A549 (cell line): ENCODE measurements at regions not wholly inside any gene's neighbourhood (a gene's known extent, or its start where the extent isn't known, plus 50 kb on each side); places are given as distances from the start of the nearest gene placed in this dataset.

Source experiments
- CHD2 ChIP-seq: fragments of 150-350 bp; IDR thresholded peaks from 2 replicates; pipeline ENCODE4 v1.6.1; 2014; ENCODE audit warnings: low read length; ENCODE audit not compliant: partially characterized antibody
- CTCF ChIP-seq: fragments of >200 bp; sonication (Bioruptor Twin); formaldehyde crosslinking; IDR thresholded peaks from 3 replicates; pipeline ENCODE4 v1.5.1; 2016
- EP300 ChIP-seq, 2 experiments: fragments of >200 bp; sonication (Bioruptor Twin); formaldehyde crosslinking; IDR thresholded peaks; 2 replicates in 1 of 2; 3 replicates in 1 of 2; pipeline ENCODE4 v1.6.1; 2016 to 2017
- HDAC2 ChIP-seq: fragments of 200-600 bp; sonication (generic); IDR thresholded peaks from 2 replicates; pipeline ENCODE4 v1.6.1; 2016
- MAX ChIP-seq: IDR thresholded peaks from 2 replicates; pipeline ENCODE4 v1.6.1; 2012
- MAZ ChIP-seq: fragments of 150-350 bp; IDR thresholded peaks from 2 replicates; pipeline ENCODE4 v1.6.1; 2014; ENCODE audit warnings: antibody characterized with exemption, low read depth, low read length, borderline replicate concordance
- NR3C1 ChIP-seq: fragments of >200 bp; sonication (Bioruptor Twin); formaldehyde crosslinking; IDR thresholded peaks from 3 replicates; pipeline ENCODE4 v1.6.1; 2017
- PHF8 ChIP-seq: fragments of 200-600 bp; sonication (generic); IDR thresholded peaks from 2 replicates; pipeline ENCODE4 v1.6.1; 2016; ENCODE audit warnings: low read depth, mild to moderate bottlenecking, antibody characterized with exemption, moderate library complexity, borderline replicate concordance
- POLR2A ChIP-seq: IDR thresholded peaks from 2 replicates; pipeline ENCODE4 v1.6.1; 2012; ENCODE audit warnings: mild to moderate bottlenecking, low read length
- REST ChIP-seq: fragments of 200-600 bp; sonication (generic); IDR thresholded peaks from 2 replicates; pipeline ENCODE4 v1.6.1; 2016; ENCODE audit warnings: antibody characterized with exemption, mild to moderate bottlenecking, moderate library complexity
- TP53 ChIP-seq: fragments of 250-450 bp; sonication (Bioruptor Pico); IDR thresholded peaks from 2 replicates; pipeline ENCODE4 v1.5.0; 2021; ENCODE audit warnings: mild to moderate bottlenecking, moderate library complexity
- USF2 ChIP-seq: fragments of 450-650 bp; IDR thresholded peaks from 2 replicates; pipeline ENCODE4 v1.6.1; 2014; ENCODE audit warnings: antibody characterized with exemption
- ZFP36 ChIP-seq: fragments of 450-650 bp; IDR thresholded peaks from 2 replicates; pipeline ENCODE4 v1.6.1; 2014; ENCODE audit warnings: borderline replicate concordance; ENCODE audit not compliant: partially characterized antibody

- TF ChIP-seq NR3C1 (no peak), CTCF (no peak), PHF8 (no peak), REST (no peak), USF2 (no peak), CHD2 (no peak), EP300 (IDR thresholded peaks at IDR 0.05) (no peak), MAX (no peak), POLR2A (no peak), TP53 (no peak), MAZ (no peak), HDAC2 (no peak), ZFP36 (no peak)
Observed at GRCh38 chr13:22154041-22154440, 483.2 kb downstream of the FGF9 start.
